Liver (tissue), 8 donors: ENCODE measurements at regions not wholly inside any gene's neighbourhood (a gene's known extent, or its start where the extent isn't known, plus 50 kb on each side); places are given as distances from the start of the nearest gene placed in this dataset.

Experiments
- DNase-seq: peaks from one replicate; pipeline ENCODE4 v3.0.0-alpha.2; 2017; ENCODE audit warnings: low spot score
- H3K27ac ChIP-seq, 2 donors: one replicate each; pipeline ENCODE4 v1.7.0; 2013; ENCODE audit warnings: inconsistent platforms in 2 of 2, low read length in 2 of 2, control low read depth in 1 of 2, low read depth in 1 of 2, mild to moderate bottlenecking in 1 of 2
- H3K27me3 ChIP-seq, 4 donors: one replicate each; pipeline versions ENCODE4 v1.6.1 to v1.7.0; 2013; ENCODE audit warnings: low read length in 3 of 4, inconsistent platforms in 1 of 4, mild to moderate bottlenecking in 1 of 4, moderate library complexity in 1 of 4; ENCODE audit not compliant: control insufficient read depth in 4 of 4, insufficient read depth in 4 of 4
- H3K36me3 ChIP-seq, 4 donors: one replicate each; pipeline versions ENCODE4 v1.6.1 to v1.7.0; 2013; ENCODE audit warnings: low read length in 3 of 4, mild to moderate bottlenecking in 3 of 4, low read depth in 1 of 4, moderate library complexity in 1 of 4; ENCODE audit not compliant: control insufficient read depth in 4 of 4, insufficient read depth in 3 of 4
- H3K4me1 ChIP-seq, 4 donors: one replicate each; pipeline versions ENCODE4 v1.6.1 to v1.7.0; 2013; ENCODE audit warnings: low read length in 3 of 4, mild to moderate bottlenecking in 3 of 4, moderate library complexity in 1 of 4; ENCODE audit not compliant: control insufficient read depth in 4 of 4, insufficient read depth in 4 of 4
- H3K4me3 ChIP-seq, 3 donors: one replicate each; pipeline versions ENCODE4 v1.6.1 to v1.7.0; 2013; ENCODE audit warnings: low read length in 3 of 3, control low read depth in 1 of 3, low read depth in 1 of 3, mild to moderate bottlenecking in 1 of 3
- H3K9ac ChIP-seq, 2 donors: one replicate each; pipeline ENCODE4 v1.7.0; 2013; ENCODE audit warnings: low read length in 2 of 2, mild to moderate bottlenecking in 2 of 2, moderate library complexity in 2 of 2, control low read depth in 1 of 2, low read depth in 1 of 2
- H3K9me3 ChIP-seq, 4 donors: one replicate each; pipeline versions ENCODE4 v1.6.1 to v1.7.0; 2013; ENCODE audit warnings: low read length in 3 of 4; ENCODE audit not compliant: control insufficient read depth in 4 of 4
- EGR1 ChIP-seq, 2 donors: IDR thresholded peaks; 2 replicates each; pipeline ENCODE4 v1.6.1; 2016 to 2018; ENCODE audit warnings: antibody characterized with exemption in 2 of 2, low read depth in 2 of 2
- FOXA1 ChIP-seq: IDR thresholded peaks from 2 replicates; pipeline ENCODE4 v1.6.1; 2016; ENCODE audit warnings: antibody characterized with exemption
- FOXA2 ChIP-seq: IDR thresholded peaks from 2 replicates; pipeline ENCODE4 v1.6.1; 2016; ENCODE audit warnings: antibody characterized with exemption
- GABPA ChIP-seq, 2 donors: IDR thresholded peaks in 1 of 2; conservative IDR thresholded peaks in 1 of 2; 2 replicates each; pipeline ENCODE4 v1.6.1; 2016; ENCODE audit warnings: antibody characterized with exemption in 2 of 2, mild to moderate bottlenecking in 1 of 2, moderate library complexity in 1 of 2
- HNF4G ChIP-seq: IDR thresholded peaks from 2 replicates; pipeline ENCODE4 v1.6.1; 2016; ENCODE audit warnings: antibody characterized with exemption
- JUND ChIP-seq, 2 donors: IDR thresholded peaks; 2 replicates each; pipeline ENCODE4 v1.6.1; 2016; ENCODE audit warnings: antibody characterized with exemption in 2 of 2
- NR2F2 ChIP-seq: IDR thresholded peaks from 2 replicates; pipeline ENCODE4 v1.6.1; 2016; ENCODE audit warnings: antibody characterized with exemption
- REST ChIP-seq: IDR thresholded peaks from 2 replicates; pipeline ENCODE4 v1.6.1; 2016; ENCODE audit warnings: antibody characterized with exemption, mild to moderate bottlenecking
- RXRA ChIP-seq, 2 donors: IDR thresholded peaks; 2 replicates each; pipeline ENCODE4 v1.6.1; 2017 to 2018; ENCODE audit warnings: antibody characterized with exemption in 2 of 2, mild to moderate bottlenecking in 1 of 2
- SP1 ChIP-seq: IDR thresholded peaks from 2 replicates; pipeline ENCODE4 v1.6.1; 2018; ENCODE audit warnings: antibody characterized with exemption, mild to moderate bottlenecking
- TAF1 ChIP-seq: conservative IDR thresholded peaks from 2 replicates; pipeline ENCODE4 v1.6.1; 2016; ENCODE audit warnings: antibody characterized with exemption, mild to moderate bottlenecking
- YY1 ChIP-seq: IDR thresholded peaks from 2 replicates; pipeline ENCODE4 v1.6.1; 2016; ENCODE audit warnings: antibody characterized with exemption, mild to moderate bottlenecking
- ZBTB33 ChIP-seq: IDR thresholded peaks from 2 replicates; pipeline ENCODE4 v1.6.1; 2016; ENCODE audit warnings: antibody characterized with exemption
- WGBS: extraction: QIAGEN DNeasy Blood & Tissue Kit; methylation state at CpG from one replicate; pipeline ENCODE4 v1.1.7; 2013; 5-methylcytosine and 5-hydroxymethylcytosine counted together
- TF ChIP-seq, protein P1 (sequence below): IDR thresholded peaks from 2 replicates; pipeline ENCODE4 v1.6.1; 2016; ENCODE audit warnings: antibody characterized with exemption
- TF ChIP-seq, protein P2 (sequence below): fragments of 150-350 bp; IDR thresholded peaks from 2 replicates; pipeline ENCODE4 v1.5.1; 2017; ENCODE audit warnings: improper control_type of control experiment, low read depth, low read length; ENCODE audit not compliant: missing input control
- TF ChIP-seq, protein P3 (sequence below): IDR thresholded peaks from 2 replicates; pipeline ENCODE4 v1.6.1; 2016; ENCODE audit warnings: antibody characterized with exemption
- donor health status: healthy.
- donor health status: healthy.
- donor health status: healthy.
- donor health status: healthy.
- donor health status: healthy.

- no peak for DNase-seq
- Histone ChIP-seq H3K4me1 (no peaks in the 10 kb centered on the region), H3K36me3 (no peaks in the 10 kb centered on the region), H3K27me3 (no peaks in the 10 kb centered on the region), H3K27ac (no peak overlapping the region), H3K9ac (no peak overlapping the region), H3K9me3 (no peaks in the 10 kb centered on the region), H3K4me3 (no peak overlapping the region)
- WGBS = 61% methylated on average over 10 of the region's 10 CpGs
- TF ChIP-seq REST = no peak
- no peak for TF ChIP-seq HNF4G
- no peak for TF ChIP-seq EGR1 (IDR thresholded peaks at IDR 0.05; ENCODE audit: low read depth in 2 of 2)
- TF ChIP-seq, protein P1, sequence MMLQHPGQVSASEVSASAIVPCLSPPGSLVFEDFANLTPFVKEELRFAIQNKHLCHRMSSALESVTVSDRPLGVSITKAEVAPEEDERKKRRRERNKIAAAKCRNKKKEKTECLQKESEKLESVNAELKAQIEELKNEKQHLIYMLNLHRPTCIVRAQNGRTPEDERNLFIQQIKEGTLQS = no peak
- TF ChIP-seq, protein P2, sequence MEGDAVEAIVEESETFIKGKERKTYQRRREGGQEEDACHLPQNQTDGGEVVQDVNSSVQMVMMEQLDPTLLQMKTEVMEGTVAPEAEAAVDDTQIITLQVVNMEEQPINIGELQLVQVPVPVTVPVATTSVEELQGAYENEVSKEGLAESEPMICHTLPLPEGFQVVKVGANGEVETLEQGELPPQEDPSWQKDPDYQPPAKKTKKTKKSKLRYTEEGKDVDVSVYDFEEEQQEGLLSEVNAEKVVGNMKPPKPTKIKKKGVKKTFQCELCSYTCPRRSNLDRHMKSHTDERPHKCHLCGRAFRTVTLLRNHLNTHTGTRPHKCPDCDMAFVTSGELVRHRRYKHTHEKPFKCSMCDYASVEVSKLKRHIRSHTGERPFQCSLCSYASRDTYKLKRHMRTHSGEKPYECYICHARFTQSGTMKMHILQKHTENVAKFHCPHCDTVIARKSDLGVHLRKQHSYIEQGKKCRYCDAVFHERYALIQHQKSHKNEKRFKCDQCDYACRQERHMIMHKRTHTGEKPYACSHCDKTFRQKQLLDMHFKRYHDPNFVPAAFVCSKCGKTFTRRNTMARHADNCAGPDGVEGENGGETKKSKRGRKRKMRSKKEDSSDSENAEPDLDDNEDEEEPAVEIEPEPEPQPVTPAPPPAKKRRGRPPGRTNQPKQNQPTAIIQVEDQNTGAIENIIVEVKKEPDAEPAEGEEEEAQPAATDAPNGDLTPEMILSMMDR = no peak
- no peak for TF ChIP-seq SP1
- TF ChIP-seq JUND (IDR thresholded peaks at IDR 0.05) = no peak
- no peak for TF ChIP-seq NR2F2
- no peak for TF ChIP-seq YY1
- no peak for TF ChIP-seq FOXA2
- TF ChIP-seq GABPA (IDR thresholded peaks at IDR 0.05 in 1 of 2, conservative IDR thresholded peaks at IDR 0.05 in 1 of 2) = no peak
- TF ChIP-seq, protein P3, sequence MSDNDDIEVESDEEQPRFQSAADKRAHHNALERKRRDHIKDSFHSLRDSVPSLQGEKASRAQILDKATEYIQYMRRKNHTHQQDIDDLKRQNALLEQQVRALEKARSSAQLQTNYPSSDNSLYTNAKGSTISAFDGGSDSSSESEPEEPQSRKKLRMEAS = no peak
- no peak for TF ChIP-seq RXRA (IDR thresholded peaks at IDR 0.05)
- no peak for TF ChIP-seq TAF1
- no peak for TF ChIP-seq FOXA1
- no peak for TF ChIP-seq ZBTB33
Measured at GRCh38 chr7:21044913-21045568, 258.4 kb upstream of the SP8 start.
